Ectodermal cell (in vitro differentiated cells): ENCODE measurements at regions not wholly inside any gene's neighbourhood (a gene's known extent, or its start where the extent isn't known, plus 50 kb on each side); places are given as distances from the start of the nearest gene placed in this dataset.
"Not testable (repeated sequence)": the region's sequence is repeated elsewhere in the genome, so short reads cannot be mapped to it uniquely, and the experiment has no call there.

Source experiments
- H3K27ac ChIP-seq: 2 replicates; pipeline ENCODE4 v1.7.0; 2013; ENCODE audit warnings: mild to moderate bottlenecking, low read depth, low read length; ENCODE audit not compliant: insufficient read depth, poor library complexity, severe bottlenecking
- H3K27me3 ChIP-seq: 2 replicates; pipeline ENCODE4 v1.7.0; 2013; ENCODE audit warnings: mild to moderate bottlenecking, low read length; ENCODE audit not compliant: insufficient read depth, control insufficient read depth, poor library complexity, severe bottlenecking
- H3K36me3 ChIP-seq: one replicate; pipeline ENCODE4 v1.7.0; 2013; ENCODE audit warnings: low read length; ENCODE audit not compliant: control insufficient read depth, insufficient read depth
- H3K4me1 ChIP-seq: one replicate; pipeline ENCODE4 v1.7.0; 2013; ENCODE audit warnings: low read length; ENCODE audit not compliant: control insufficient read depth, insufficient read depth
- H3K4me3 ChIP-seq: 2 replicates; pipeline ENCODE4 v1.7.0; 2013; ENCODE audit warnings: low read depth, low read length, control low read depth; ENCODE audit not compliant: insufficient read depth
- H3K9me3 ChIP-seq: 2 replicates; pipeline ENCODE4 v1.7.0; 2013; ENCODE audit warnings: mild to moderate bottlenecking, low read length, moderate library complexity; ENCODE audit not compliant: control insufficient read depth
- WGBS, 2 experiments: methylation state at CpG; one replicate each; pipeline ENCODE4 v1.1.7; 2013; ENCODE audit warnings: missing lambda C conversion rate in 2 of 2; 5-methylcytosine and 5-hydroxymethylcytosine counted together

DNA sequence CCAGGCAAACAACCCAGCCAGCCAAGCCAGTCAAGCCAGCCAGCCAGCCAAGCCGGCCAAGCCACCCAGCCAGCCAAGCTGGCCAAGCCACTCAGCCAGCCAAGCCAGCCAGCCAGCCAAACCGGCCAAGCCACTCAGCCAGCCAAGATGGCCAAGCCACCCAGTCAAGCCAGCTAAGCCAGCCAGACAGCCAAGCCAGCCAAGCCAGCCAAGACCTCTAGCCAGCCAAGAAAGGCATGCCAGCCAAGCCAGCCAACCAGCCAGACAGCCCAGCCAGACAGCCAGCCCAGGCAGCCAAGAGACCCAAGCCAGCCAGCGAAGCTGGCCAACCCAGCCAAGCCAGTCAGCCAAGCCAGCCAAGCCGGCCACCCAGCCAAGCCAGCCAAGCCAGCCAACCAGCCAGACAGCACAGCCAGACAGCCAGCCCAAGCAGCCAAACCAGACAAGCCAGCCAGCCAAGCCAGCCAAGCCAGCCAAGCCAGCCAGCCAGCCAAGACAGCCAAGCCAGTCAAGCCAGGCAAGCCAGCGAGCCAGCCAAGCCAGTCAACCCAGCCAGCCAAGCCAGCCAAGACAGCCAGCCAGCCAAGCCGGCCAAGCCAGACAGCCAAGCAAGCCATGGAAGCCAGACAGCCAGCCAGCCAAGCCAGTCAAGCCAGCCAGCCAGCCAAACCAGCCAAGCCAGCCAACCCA lies 1598.0 kb downstream of the RPIA start:
- H3K9me3 ChIP-seq, H3K36me3 ChIP-seq, H3K4me3 ChIP-seq, H3K27me3 ChIP-seq, H3K4me1 ChIP-seq, H3K27ac ChIP-seq: not testable (repeated sequence)
- WGBS, 2 experiments = 87 to 89% methylated on average over 6 of the region's 6 CpGs

- not testable (repeated sequence) for H3K4me1 ChIP-seq, H3K9me3 ChIP-seq, H3K4me3 ChIP-seq, H3K36me3 ChIP-seq, H3K27me3 ChIP-seq, H3K27ac ChIP-seq
- 85 to 86% methylated on average over 5 of the region's 5 CpGs for WGBS, 2 experiments
Observed at GRCh38 chr2:90290701-90291100, 1599.2 kb downstream of the RPIA start.

DNA sequence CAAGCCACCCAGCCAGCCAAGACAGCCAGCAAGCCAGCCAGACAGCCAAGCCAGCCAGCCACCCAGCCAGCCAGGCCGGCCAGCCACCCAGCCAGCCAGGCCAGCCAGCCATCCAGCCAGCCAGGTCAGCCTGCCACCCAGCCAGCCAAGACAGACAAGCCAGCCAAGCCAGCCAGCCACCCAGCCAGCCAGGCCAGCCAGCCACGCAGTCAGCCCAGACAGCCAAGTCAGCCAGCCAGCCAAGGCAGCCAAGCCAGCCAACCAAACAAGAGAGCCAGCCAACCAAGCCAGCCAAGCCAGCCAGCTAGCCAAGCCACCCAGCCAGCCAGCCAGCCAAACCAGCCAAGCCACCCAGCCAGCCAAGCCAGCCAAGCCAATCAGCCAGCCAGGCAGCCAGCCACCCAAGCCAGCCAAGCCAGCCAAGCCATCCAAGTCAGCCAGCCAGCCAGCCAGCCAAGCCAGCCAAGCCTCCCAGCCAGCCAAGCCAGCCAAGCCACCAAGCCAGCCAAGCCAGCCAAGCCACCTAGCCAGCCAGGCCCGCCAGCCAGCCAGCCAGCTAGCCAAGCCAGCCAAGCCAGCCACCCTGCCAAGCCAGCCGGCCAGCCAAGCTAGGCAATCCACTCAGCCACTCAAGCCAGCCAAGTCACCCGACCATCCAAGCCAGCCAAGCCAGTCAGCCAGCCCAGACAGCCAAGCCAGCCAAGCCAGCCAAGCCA lies 1599.9 kb downstream of the RPIA start:
- H3K9me3 ChIP-seq = not testable (repeated sequence)
- 57 to 65% methylated on average over 4 of the region's 5 CpGs for WGBS, 2 experiments

DNA sequence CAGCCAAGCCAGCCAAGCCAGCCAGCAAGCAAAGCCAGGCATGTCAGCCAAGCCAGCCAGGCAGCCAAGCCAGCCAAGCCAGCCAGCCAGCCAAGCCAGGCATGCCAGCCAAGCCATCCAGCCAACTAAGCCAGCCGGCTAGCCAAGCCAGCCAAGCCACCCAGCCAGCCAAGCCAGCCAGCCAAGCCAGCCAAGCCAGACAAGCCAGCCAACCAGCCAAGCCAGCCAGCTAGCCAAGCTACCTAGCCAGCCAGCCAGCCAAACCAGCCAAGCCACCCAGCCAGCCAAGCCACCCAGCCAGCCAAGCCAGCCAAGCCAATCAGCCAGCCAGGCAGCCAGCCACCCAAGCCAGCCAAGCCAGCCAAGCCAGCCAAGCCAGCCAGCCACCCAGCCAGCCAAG lies 1600.5 kb downstream of the RPIA start:
- not testable (repeated sequence) for H3K4me3 ChIP-seq, H3K4me1 ChIP-seq, H3K9me3 ChIP-seq, H3K27me3 ChIP-seq, H3K27ac ChIP-seq, H3K36me3 ChIP-seq
- WGBS, 2 experiments = 86 to 91% methylated on average over 1 of the region's 1 CpG

More for the DNA sequence above, 1599.9 kb downstream of the RPIA start:
- H3K4me3 ChIP-seq, H3K27ac ChIP-seq, H3K36me3 ChIP-seq, H3K27me3 ChIP-seq, H3K4me1 ChIP-seq: not testable (repeated sequence)

DNA sequence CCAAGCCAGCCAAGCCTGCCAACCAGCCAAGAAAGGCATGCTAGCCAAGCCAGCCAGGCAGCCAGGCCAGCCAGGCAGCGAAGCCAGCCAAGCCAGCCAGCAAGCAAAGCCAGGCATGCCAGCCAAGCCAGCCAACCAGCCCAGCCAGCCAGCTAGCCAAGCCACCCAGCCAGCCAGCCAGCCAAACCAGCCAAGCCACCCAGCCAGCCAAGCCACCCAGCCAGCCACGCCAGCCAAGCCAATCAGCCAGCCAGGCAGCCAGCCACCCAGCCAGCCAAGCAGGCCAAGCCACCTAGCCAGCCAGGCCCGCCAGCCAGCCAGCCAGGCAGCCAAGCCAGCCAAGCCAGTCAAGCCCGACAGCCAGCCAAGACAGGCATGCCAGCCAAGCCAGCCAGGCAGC lies 1601.0 kb downstream of the RPIA start:
- 80 to 83% methylated on average over 4 of the region's 4 CpGs for WGBS, 2 experiments
- H3K4me1 ChIP-seq, H3K27ac ChIP-seq, H3K27me3 ChIP-seq, H3K36me3 ChIP-seq, H3K9me3 ChIP-seq, H3K4me3 ChIP-seq: not testable (repeated sequence)

- H3K27ac ChIP-seq, H3K9me3 ChIP-seq, H3K4me1 ChIP-seq, H3K36me3 ChIP-seq, H3K4me3 ChIP-seq, H3K27me3 ChIP-seq: not testable (repeated sequence)
- 77 to 79% methylated on average over 5 to 6 of the region's 6 CpGs for WGBS, 2 experiments
Observed at GRCh38 chr2:90293224-90293623, 1601.8 kb downstream of the RPIA start.

GRCh38 chr2:90293806-90294205 lies 1602.3 kb downstream of the RPIA start:
- H3K4me3 ChIP-seq, H3K4me1 ChIP-seq, H3K9me3 ChIP-seq, H3K36me3 ChIP-seq, H3K27ac ChIP-seq, H3K27me3 ChIP-seq: not testable (repeated sequence)
- WGBS, 2 experiments = 87 to 91% methylated on average over 6 of the region's 9 CpGs

DNA sequence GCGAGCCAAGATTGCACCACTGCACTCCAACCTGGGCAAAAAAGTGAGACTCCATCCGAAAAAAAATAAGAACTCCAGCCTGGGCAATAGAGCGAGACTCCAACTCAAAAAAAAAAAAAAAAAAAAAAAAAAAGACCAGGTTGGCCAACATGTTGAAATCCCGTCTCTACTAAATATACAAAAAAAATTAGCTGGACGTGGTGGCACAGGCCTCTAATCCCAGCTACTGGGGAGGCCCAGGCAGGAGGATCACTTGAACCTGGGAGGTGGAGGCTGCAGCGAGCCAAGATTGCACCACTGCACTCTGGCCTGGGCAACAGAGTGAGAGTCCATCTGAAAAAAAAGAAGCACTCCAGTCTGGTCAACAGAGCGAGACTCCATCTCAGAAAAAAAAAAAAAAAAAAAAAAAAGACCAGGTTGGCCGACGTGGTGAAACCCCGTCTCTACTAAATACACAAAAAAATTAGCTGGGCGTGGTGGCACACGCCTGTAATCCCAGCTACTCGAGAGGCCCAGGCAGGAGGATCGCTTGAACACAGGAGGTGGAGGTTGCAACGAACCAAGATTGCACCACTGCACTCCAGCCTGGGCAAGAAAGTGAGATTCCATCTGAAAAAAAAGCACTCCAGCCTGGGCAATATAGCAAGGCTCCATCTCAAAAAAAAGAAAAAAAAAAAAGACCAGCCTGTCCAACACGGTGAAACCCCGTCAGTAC lies 1603.7 kb downstream of the RPIA start:
- not testable (repeated sequence) for H3K4me1 ChIP-seq

GRCh38 chr2:90296484-90296777 lies 1605.0 kb downstream of the RPIA start:
- not testable (repeated sequence) for H3K27me3 ChIP-seq, H3K9me3 ChIP-seq, H3K27ac ChIP-seq, H3K4me3 ChIP-seq, H3K36me3 ChIP-seq, H3K4me1 ChIP-seq

More for the DNA sequence above, 1603.7 kb downstream of the RPIA start:
- 87 to 88% methylated on average over 13 of the region's 17 CpGs for WGBS, 2 experiments
- not testable (repeated sequence) for H3K9me3 ChIP-seq, H3K36me3 ChIP-seq, H3K4me3 ChIP-seq, H3K27me3 ChIP-seq, H3K27ac ChIP-seq

GRCh38 chr2:90297701-90298100 lies 1606.2 kb downstream of the RPIA start:
- H3K27me3 ChIP-seq, H3K4me1 ChIP-seq, H3K27ac ChIP-seq, H3K4me3 ChIP-seq, H3K9me3 ChIP-seq, H3K36me3 ChIP-seq: not testable (repeated sequence)
- WGBS, 2 experiments = 71 to 88% methylated on average over 2 of the region's 2 CpGs
